Ascending aorta (tissue), 2 donors: ENCODE measurements at regions not wholly inside any gene's neighbourhood (a gene's known extent, or its start where the extent isn't known, plus 50 kb on each side); places are given as distances from the start of the nearest gene placed in this dataset.

Source experiments
- DNase-seq, 2 donors: peaks; one replicate each; pipeline ENCODE4 v3.0.0-alpha.2; 2019; ENCODE audit warnings: low spot score in 2 of 2
- H3K27ac ChIP-seq, 2 donors: fragments of 200-600 bp; sonication (generic); one replicate each; pipeline ENCODE4 v1.5.1; 2016 to 2017; ENCODE audit warnings: mild to moderate bottlenecking in 1 of 2
- H3K27me3 ChIP-seq: fragments of 200-600 bp; sonication (generic); one replicate; pipeline ENCODE4 v1.5.1; 2017
- H3K36me3 ChIP-seq, 2 donors: fragments of 200-600 bp; sonication (generic); one replicate each; pipeline ENCODE4 v1.5.1; 2016
- H3K4me1 ChIP-seq, 2 donors: fragments of 200-600 bp; sonication (generic); one replicate each; pipeline ENCODE4 v1.5.1; 2016 to 2017; ENCODE audit warnings: mild to moderate bottlenecking in 1 of 2
- H3K4me3 ChIP-seq, 2 donors: fragments of 200-600 bp; sonication (generic); one replicate each; pipeline ENCODE4 v1.5.1; 2016 to 2017; ENCODE audit warnings: mild to moderate bottlenecking in 1 of 2
- H3K9me3 ChIP-seq, 2 donors: fragments of 200-600 bp; sonication (generic); one replicate each; pipeline ENCODE4 v1.5.1; 2016
- CTCF ChIP-seq, 3 experiments: fragments of 200-600 bp in 2 of 3; fragments of 450-650 bp in 1 of 3; sonication (generic) in 2 of 3; IDR thresholded peaks; one replicate each; pipeline ENCODE4 v1.5.1; 2016 to 2019; ENCODE audit warnings: antibody characterized with exemption in 3 of 3, mild to moderate bottlenecking in 1 of 3, moderate library complexity in 1 of 3
- intact Hi-C: fragments of 100-400 bp; cut with DNase I; formaldehyde crosslinking; loops from one replicate; pipeline ENCODE4 v1.15.1; 2023

GRCh38 chr7:101714097-101714496, 85.0 kb upstream of the MYL10 start:
- H3K27ac ChIP-seq: no peak overlapping the region
- H3K4me1 ChIP-seq: no peaks in the 10 kb centered on the region
- H3K4me3 ChIP-seq: no peak overlapping the region
- H3K27me3 ChIP-seq: no peaks in the 10 kb centered on the region
- no peaks in the 10 kb centered on the region for H3K36me3 ChIP-seq
- no peak for TF ChIP-seq CTCF (IDR thresholded peaks at IDR 0.05)
- intact Hi-C loops: no loop called here
- no peaks in the 10 kb centered on the region for H3K9me3 ChIP-seq
- no peak for DNase-seq

- no peaks in the 10 kb centered on the region for H3K36me3 ChIP-seq
- no peak overlapping the region for H3K4me3 ChIP-seq
- no peaks in the 10 kb centered on the region for H3K4me1 ChIP-seq
- intact Hi-C loops: no loop called here
- H3K27ac ChIP-seq: no peak overlapping the region
- H3K27me3 ChIP-seq: no peaks in the 10 kb centered on the region
- H3K9me3 ChIP-seq: no peaks in the 10 kb centered on the region
- peak; percentile 41 to 77 for DNase-seq
- TF ChIP-seq CTCF (IDR thresholded peaks at IDR 0.05): no peak
These were observed 88.7 kb upstream of the MYL10 start for GRCh38 chr7:101717628-101718357.

- no peak for DNase-seq
- H3K27ac ChIP-seq: no peak overlapping the region
- intact Hi-C loops: no loop called here
- no peak for TF ChIP-seq CTCF (IDR thresholded peaks at IDR 0.05)
- H3K36me3 ChIP-seq: no peaks in the 10 kb centered on the region
- H3K4me3 ChIP-seq: no peak overlapping the region
- no peaks in the 10 kb centered on the region for H3K4me1 ChIP-seq
- no peaks in the 10 kb centered on the region for H3K27me3 ChIP-seq
- H3K9me3 ChIP-seq: no peaks in the 10 kb centered on the region
These were observed 89.4 kb upstream of the MYL10 start for GRCh38 chr7:101718363-101719122.

GRCh38 chr7:101719123-101719470, 90.0 kb upstream of the MYL10 start:
- H3K9me3 ChIP-seq: no peaks in the 10 kb centered on the region
- no peaks in the 10 kb centered on the region for H3K36me3 ChIP-seq
- TF ChIP-seq CTCF (IDR thresholded peaks at IDR 0.05): no peak
- intact Hi-C loops: no loop called here
- no peaks in the 10 kb centered on the region for H3K27me3 ChIP-seq
- no peak overlapping the region for H3K4me3 ChIP-seq
- H3K27ac ChIP-seq: no peak overlapping the region
- DNase-seq: no peak
- no peaks in the 10 kb centered on the region for H3K4me1 ChIP-seq

GRCh38 chr7:101720324-101720723, 91.2 kb upstream of the MYL10 start:
- DNase-seq: no peak
- Histone ChIP-seq H3K27me3 (no peaks in the 10 kb centered on the region), H3K27ac (no peak overlapping the region), H3K4me1 (no peaks in the 10 kb centered on the region), H3K4me3 (no peak overlapping the region), H3K36me3 (no peaks in the 10 kb centered on the region), H3K9me3 (no peaks in the 10 kb centered on the region)
- intact Hi-C loops: no loop called here
- no peak for TF ChIP-seq CTCF (IDR thresholded peaks at IDR 0.05)
